ENCODE measurements at regions not wholly inside any gene's neighbourhood (a gene's known extent, or its start where the extent isn't known, plus 50 kb on each side); places are given as distances from the start of the nearest gene placed in this dataset.

GRCh38 chr1:234989479-234990327 is 138.9 kb downstream of the TOMM20 start:
- DNase-seq (ENCODE audit: low read depth in 2 of 2), result no peak

- DNase-seq (ENCODE audit: low read depth in 2 of 2), result no peak
Observed at GRCh38 chr1:234989019-234989418, 139.6 kb downstream of the TOMM20 start.

DNA sequence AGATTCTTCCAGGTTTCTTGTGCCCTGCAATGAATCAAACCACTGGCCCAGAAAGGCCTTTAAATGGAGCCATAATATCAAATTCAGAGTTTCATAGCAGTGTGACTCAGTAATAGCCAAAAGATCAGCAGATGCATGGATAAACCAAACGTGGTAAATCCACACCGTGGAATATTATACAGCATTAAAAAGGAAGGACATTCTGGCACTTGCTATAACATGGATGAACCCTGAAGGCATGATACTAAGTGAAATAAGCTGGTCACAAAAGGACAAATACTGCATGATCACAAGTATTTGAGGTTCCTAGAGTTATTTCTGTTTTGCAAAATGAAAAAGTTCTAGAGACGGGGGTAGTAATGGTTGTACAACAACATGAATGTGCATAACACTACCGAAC is 140.1 kb downstream of the TOMM20 start:
- no peak for DNase-seq (ENCODE audit: low read depth in 2 of 2)

DNA sequence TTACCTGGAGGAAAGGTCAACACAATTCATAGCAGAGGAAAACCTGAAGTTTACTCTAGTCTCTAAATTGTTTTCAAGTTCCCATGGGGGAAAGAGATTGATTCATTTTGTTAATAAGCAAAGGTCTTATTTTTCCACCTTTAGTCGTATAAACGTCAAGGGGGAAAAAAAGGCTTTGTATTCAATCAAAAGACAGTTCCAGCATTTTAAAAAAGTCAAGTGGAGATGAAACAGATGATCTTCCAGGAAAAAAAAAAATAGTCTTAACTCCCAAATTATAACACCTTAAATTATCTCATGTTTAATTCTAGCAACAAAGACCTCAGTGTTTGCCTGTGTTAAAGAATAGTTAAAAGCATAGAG is 140.5 kb downstream of the TOMM20 start:
- no peak for DNase-seq (ENCODE audit: low read depth in 2 of 2)

DNA sequence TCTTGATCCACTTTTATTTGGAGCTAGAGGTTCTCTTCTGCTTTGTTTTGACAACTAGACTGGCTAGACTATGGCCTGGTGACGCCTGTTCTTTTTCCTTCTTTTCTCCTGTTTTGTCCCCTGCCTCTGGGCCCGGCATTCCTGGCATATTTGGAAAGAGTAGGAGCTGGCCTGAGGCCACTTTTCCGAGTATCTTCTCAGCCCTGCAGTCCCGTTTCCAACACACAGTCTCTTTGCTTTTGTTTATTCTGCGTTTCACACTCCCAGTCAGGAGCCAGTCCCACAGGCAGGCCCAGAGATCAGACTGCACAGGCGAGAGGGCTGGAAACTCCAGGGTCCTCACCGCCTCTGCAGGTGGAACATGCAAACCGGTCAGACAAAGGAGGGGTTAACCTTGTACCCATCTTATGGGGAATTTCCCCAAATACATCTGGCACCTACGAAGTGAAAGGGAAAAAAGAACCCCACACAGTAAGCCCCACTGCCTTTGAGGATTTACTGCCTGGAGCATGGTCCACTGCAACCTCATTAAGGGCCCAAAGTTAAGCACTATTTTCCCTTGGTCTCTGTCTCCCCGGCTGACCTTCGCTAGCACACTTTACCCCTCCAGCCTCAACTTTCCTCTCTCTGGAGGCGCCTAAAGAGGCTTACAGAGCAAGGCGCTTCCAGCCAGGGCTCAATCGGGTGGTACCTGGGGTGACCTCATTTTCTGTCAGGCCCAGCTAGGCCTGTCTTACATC is 141.1 kb downstream of the TOMM20 start:
- DNase-seq (ENCODE audit: low read depth in 2 of 2), result no peak

DNA sequence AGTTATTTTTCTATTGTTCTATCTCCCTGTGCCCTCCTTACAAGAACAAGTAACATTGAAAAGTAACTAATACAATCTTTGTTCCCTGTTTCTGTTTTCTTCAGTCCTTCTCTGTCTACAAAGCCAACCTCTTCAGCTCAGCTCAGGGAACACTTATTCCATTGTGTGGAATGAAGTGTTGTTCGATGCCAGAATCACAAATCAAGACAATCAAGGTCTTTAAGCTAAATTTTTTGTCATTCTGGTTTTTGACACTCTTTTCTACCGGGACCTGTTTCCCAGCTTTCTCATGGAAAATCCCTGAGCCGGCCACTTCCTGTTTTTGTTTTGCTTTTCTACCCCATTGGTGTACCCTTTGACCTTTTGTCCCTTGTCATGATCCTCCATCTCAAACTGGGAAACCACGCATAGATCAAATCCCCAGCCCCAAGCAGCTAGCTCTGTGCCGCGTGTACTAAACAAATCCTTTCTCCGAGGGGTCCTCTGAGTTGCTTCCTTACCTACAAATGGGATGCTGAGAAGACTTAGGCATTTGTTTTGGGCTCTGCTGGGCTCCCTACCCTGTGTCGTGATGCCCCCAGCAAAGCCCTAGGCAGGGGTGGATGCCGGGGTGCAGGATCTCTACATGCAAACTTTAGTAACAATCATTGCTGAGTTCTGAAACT is 141.8 kb downstream of the TOMM20 start:
- DNase-seq (ENCODE audit: low read depth in 2 of 2), result no peak

DNA sequence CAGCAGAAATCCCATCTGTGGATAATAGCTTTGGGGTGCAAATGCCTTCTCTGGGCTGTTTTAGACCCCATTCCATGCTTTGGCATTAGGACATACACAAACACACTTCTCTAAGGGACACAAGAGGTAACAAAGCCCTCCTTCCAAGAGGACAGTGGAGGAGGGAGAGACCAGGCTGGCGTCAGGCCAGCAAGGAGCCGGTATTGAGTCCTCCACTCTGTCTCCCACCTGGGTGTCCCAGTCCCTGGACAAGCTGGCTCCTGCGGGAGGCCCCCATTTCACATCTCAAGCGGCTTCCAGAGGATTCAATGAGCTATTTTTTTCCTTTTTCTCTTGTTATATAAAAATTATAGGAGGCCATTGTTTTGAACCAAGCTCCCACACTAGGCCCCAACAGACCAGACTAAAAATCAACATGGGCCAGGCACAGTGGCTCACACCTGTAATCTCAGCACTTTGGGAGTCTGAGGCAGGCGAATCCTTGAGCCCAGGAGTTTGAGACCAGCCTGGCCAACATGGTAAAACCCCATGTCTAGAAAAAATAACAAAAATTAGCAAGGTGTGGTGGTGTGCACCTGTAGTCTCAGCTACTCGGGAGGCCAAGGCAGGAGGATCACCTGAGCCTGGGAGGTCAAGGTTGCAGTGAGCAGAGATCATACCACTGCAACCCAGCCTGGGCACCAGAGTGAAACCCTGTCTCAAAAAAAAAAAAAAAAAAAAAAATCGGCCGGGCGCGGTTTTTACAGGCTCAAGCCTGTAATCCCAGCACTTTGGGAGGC is 142.9 kb downstream of the TOMM20 start:
- no peak for DNase-seq (ENCODE audit: low read depth in 2 of 2)

DNA sequence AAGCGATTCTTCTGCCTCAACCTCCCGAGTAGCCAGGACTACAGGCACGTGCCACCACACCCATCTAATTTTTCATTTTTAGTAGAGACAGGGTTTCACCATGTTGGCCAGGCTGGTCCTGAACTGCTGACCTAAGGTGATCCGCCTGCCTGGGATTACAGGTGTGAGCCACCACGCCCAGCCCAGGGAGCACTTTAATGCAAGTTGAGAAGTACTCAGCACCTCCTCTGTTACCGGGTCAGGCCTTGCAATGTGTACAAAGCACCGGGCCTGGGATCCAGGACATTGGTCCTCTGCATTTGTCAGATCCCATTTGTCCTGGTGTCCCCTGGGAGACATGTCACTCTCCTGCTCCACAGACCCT is 143.6 kb downstream of the TOMM20 start:
- no peak for DNase-seq (ENCODE audit: low read depth in 2 of 2)

DNA sequence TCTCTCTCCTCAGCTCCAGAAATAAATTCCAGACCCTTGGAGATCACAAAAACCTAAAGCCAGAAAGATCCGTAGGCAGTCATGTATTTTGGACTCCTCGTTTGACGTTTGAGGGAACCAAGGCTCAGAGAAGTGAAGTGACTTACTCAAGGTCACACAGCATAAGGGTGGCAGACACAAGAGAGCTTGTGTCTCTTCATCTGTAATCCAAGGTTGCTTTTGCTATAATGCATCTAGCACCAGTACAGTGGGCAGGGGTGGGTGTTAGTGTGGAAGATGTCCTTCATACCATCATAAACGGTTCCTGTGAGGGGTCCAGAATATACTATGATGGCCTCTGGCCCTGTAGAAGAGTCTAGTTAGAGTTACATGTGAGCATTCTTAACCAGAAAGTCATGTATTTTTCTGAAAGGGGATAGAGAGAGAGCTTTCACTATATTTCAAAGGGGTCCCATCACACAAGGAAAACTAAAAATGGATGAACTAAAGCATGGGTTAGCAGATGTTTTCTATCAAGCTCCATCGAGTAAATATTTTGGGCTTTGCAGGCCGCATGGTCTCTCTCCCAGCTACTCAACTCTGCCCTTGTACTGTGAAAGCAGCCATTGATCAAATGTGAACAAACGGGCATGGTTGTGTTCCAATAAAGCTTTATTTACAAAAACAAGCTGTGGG is 144.9 kb downstream of the TOMM20 start:
- no peak for DNase-seq (ENCODE audit: low read depth in 2 of 2)

- no peak for DNase-seq (ENCODE audit: low read depth in 2 of 2)
Observed at GRCh38 chr1:234981758-234982157, 146.9 kb downstream of the TOMM20 start.

DNA sequence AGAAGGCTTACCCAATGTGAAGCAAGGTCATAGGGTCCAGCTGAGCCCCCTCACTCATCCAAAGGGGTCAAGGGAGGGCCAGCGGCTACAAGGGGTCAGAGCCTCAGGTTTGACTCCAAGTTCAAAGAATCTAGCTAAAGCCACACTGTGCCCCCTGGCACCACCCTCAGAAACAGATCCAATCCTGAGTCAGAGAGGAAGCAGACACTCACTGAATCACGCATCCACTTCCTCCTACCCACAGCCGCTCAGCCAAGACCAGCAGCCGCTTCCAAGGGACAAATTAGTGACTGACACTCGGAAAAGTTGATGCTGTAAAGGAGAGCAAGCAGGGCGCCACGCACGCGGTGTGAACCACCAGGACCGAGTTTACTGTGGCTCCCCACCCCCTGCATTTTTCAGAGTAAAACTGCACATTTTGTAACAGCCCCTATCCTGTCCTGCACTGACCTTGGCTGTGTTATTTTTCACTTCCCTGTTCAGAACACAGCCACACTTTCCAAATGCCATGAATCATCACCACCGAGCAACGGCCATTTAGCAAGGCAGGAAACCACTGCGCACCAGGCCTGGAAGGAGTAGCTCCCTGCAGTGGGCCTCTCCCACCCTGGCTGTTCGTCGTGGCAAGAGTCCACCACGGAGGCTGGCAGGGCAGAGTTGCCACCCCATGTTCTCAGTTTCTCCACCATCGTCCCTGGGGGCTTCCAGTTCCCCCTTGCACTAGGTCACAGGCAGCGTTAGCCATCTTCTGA is 147.8 kb downstream of the TOMM20 start:
- DNase-seq (ENCODE audit: low read depth in 2 of 2), result peak; percentile 60 to 71

GRCh38 chr1:234980291-234980644 is 148.4 kb downstream of the TOMM20 start:
- no peak for DNase-seq (ENCODE audit: low read depth in 2 of 2)

- no peak for DNase-seq (ENCODE audit: low read depth in 2 of 2)
Observed at GRCh38 chr1:234979296-234980279, 149.0 kb downstream of the TOMM20 start.

- DNase-seq (ENCODE audit: low read depth in 2 of 2), result no peak
Observed at GRCh38 chr1:234978397-234979295, 150.0 kb downstream of the TOMM20 start.

- DNase-seq (ENCODE audit: low read depth in 2 of 2), result no peak
Observed at GRCh38 chr1:234977875-234978396, 150.7 kb downstream of the TOMM20 start.

GRCh38 chr1:234976861-234977680 is 151.6 kb downstream of the TOMM20 start:
- DNase-seq (ENCODE audit: low read depth in 2 of 2), result no peak

Measured in stimulated activated CD4-positive, alpha-beta T cell treated with anti-CD3 and anti-CD28 coated beads, Interleukin-12 subunit alpha, Interleukin-12 subunit beta, amount 100 ng/mL, for 24 hours (primary cell).